ENCODE measurements at regions not wholly inside any gene's neighbourhood (a gene's known extent, or its start where the extent isn't known, plus 50 kb on each side); places are given as distances from the start of the nearest gene placed in this dataset.

DNA sequence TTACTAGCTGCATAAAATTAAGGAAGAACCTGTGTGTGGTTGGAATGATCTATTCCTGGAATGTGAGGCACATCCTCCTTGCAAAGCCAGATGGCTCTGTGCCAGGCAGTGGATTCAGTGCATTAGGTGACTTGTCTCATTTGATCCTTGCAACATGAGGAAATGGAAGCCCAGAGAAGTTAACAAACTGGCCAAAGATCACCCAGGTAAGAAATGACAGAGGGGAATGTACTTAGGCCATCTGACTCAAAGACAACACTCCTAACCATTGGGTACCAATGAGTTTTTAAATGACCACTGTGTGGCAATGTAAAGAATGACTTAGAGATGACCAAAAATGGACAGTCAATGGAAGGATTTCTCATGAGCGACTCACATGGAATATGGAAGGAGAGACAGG lies 114.2 kb upstream of the RXFP2 start:
- DNase-seq = no peak
- no peaks in the 10 kb centered on the region for H3K36me3 ChIP-seq
- intact Hi-C loops (cut with DNase I) = no loop called here
- H3K9me3 ChIP-seq = no peaks in the 10 kb centered on the region
- no peak overlapping the region for H3K4me3 ChIP-seq
- H3K4me1 ChIP-seq = no peaks in the 10 kb centered on the region
- ATAC-seq = no peak
- no peak for TF ChIP-seq POLR2A (IDR thresholded peaks at IDR 0.05)
- TF ChIP-seq, protein P1, sequence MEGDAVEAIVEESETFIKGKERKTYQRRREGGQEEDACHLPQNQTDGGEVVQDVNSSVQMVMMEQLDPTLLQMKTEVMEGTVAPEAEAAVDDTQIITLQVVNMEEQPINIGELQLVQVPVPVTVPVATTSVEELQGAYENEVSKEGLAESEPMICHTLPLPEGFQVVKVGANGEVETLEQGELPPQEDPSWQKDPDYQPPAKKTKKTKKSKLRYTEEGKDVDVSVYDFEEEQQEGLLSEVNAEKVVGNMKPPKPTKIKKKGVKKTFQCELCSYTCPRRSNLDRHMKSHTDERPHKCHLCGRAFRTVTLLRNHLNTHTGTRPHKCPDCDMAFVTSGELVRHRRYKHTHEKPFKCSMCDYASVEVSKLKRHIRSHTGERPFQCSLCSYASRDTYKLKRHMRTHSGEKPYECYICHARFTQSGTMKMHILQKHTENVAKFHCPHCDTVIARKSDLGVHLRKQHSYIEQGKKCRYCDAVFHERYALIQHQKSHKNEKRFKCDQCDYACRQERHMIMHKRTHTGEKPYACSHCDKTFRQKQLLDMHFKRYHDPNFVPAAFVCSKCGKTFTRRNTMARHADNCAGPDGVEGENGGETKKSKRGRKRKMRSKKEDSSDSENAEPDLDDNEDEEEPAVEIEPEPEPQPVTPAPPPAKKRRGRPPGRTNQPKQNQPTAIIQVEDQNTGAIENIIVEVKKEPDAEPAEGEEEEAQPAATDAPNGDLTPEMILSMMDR (IDR thresholded peaks at IDR 0.05) = no peak
- H3K27ac ChIP-seq = no peak overlapping the region
- H3K27me3 ChIP-seq = no peaks in the 10 kb centered on the region
- 100% methylated on average over 1 of the region's 1 CpG for WGBS (ENCODE audit: insufficient coverage, low coverage, low lambda C conversion rate, missing lambda C conversion rate)

DNA sequence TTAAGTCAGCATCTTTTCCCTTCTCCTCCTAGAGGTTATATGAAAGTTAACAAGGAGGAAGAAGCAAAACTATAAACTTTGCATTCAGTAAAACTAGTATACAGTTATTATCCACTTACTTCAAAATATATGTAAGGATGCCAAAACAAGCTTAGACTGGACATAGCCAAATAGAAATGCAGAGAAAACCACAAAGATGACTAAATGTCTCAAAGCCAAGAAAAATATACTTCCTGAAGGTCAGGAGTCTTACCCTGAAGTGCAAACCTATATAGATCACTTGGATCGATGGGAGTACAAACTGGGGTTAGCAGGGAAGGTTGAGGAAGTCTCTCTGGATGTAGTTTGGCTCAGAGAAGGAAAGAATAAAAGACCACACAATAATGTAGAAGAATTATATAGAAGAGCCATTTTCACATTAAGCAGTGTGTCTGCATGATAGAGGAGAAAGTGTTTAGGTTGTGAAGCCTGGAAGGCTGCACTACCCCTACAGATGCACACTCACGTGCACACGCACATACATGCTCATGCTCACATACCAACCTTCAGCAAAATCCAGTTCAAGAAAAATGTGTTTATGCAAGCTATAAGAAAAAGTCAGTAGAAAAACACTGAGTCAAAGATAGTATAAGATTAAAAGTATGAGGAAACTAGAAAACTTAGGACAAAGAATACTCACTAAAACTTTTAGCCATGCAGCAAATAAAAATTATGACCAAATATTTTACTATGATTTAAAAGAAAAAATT lies 112.1 kb upstream of the RXFP2 start:
- Histone ChIP-seq H3K27me3 (no peaks in the 10 kb centered on the region), H3K36me3 (no peaks in the 10 kb centered on the region), H3K9me3 (no peaks in the 10 kb centered on the region), H3K4me3 (no peak overlapping the region), H3K4me1 (no peaks in the 10 kb centered on the region), H3K27ac (no peak overlapping the region)
- TF ChIP-seq POLR2A (IDR thresholded peaks at IDR 0.05) = no peak
- TF ChIP-seq, protein P1 (IDR thresholded peaks at IDR 0.05) = no peak
- ATAC-seq = no peak
- 56% methylated on average over 3 of the region's 3 CpGs for WGBS (ENCODE audit: insufficient coverage, low coverage, low lambda C conversion rate, missing lambda C conversion rate)
- intact Hi-C loops (cut with DNase I) = no loop called here
- DNase-seq = no peak

DNA sequence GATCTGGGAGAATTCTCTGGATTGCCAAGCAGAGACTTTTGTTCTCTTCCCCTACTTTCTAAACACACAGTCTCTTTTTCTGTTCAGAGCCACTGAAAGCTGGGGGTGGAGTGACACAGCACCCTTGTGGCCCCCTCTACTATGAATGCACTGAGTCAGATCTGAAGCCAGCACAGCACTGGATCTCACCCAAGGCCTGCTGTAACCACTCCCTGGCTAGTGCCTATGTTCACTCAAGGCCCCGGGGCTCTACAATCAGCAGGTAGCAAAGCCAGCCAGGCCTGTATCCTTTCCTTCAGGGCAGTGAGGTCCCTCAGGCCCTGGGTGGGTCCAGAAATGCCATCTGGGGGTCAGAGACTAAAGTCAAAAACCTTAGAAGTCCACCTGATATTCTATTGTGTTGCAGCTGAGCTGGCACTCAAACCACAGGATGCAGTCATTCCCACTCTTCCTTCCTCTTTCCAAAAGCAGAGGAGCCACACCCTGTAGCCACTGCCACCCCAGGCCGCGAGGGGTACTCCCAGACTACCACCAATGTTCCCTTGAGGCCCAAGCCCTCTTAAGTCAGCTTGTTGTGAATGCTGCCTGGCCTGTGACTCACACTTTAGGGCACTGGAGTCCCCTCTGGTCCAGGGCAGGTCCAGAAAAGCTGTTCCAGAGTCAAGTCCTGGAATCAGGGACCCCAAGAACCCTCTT lies 110.1 kb upstream of the RXFP2 start:
- TF ChIP-seq, protein P1 (IDR thresholded peaks at IDR 0.05) = no peak
- TF ChIP-seq POLR2A (IDR thresholded peaks at IDR 0.05) = no peak
- H3K36me3 ChIP-seq = no peaks in the 10 kb centered on the region
- no peaks in the 10 kb centered on the region for H3K9me3 ChIP-seq
- no peak for DNase-seq
- H3K27me3 ChIP-seq = no peaks in the 10 kb centered on the region
- intact Hi-C loops (cut with DNase I) = no loop called here
- H3K27ac ChIP-seq = no peak overlapping the region
- WGBS (ENCODE audit: insufficient coverage, low coverage, low lambda C conversion rate, missing lambda C conversion rate) = 6% methylated on average over 2 of the region's 3 CpGs
- no peak overlapping the region for H3K4me3 ChIP-seq
- no peak for ATAC-seq
- no peaks in the 10 kb centered on the region for H3K4me1 ChIP-seq

DNA sequence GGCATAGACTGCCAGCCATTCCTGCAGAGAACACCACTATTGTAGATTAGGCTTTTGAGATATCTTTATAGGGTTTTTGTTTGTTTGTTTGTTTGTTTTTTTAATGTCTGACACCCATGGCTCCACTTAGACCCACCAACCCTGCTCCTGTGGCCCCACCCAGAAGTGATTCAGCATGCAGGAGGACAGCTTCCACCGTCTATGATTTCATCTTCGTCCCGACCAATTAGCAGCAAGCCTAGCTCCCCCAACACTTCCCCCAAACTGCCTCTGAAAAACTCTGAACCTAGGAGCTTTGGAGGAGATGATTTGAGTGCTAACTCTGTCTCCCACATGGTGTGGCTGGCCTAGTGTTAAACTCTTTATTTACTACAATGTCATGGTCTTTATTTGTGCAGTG lies 108.3 kb upstream of the RXFP2 start:
- Histone ChIP-seq H3K27me3 (no peaks in the 10 kb centered on the region), H3K4me3 (no peak overlapping the region), H3K27ac (no peak overlapping the region), H3K9me3 (no peaks in the 10 kb centered on the region), H3K36me3 (no peaks in the 10 kb centered on the region), H3K4me1 (no peaks in the 10 kb centered on the region)
- DNase-seq (no peak), ATAC-seq (no peak)
- intact Hi-C loops (cut with DNase I) = no loop called here
- WGBS (ENCODE audit: insufficient coverage, low coverage, low lambda C conversion rate, missing lambda C conversion rate) = 44% methylated on average over 3 of the region's 3 CpGs
- TF ChIP-seq POLR2A (IDR thresholded peaks at IDR 0.05) = no peak
- TF ChIP-seq, protein P1 (IDR thresholded peaks at IDR 0.05) = no peak
